LNCAP (cell line): ENCODE measurements at regions not wholly inside any gene's neighbourhood (a gene's known extent, or its start where the extent isn't known, plus 50 kb on each side); places are given as distances from the start of the nearest gene placed in this dataset.

ENCODE experiments used
- TF ChIP-seq, protein P1 (sequence below): fragments of 450-650 bp; IDR thresholded peaks from 2 replicates; pipeline ENCODE4 v1.5.1; 2017; ENCODE audit warnings: mild to moderate bottlenecking

DNA sequence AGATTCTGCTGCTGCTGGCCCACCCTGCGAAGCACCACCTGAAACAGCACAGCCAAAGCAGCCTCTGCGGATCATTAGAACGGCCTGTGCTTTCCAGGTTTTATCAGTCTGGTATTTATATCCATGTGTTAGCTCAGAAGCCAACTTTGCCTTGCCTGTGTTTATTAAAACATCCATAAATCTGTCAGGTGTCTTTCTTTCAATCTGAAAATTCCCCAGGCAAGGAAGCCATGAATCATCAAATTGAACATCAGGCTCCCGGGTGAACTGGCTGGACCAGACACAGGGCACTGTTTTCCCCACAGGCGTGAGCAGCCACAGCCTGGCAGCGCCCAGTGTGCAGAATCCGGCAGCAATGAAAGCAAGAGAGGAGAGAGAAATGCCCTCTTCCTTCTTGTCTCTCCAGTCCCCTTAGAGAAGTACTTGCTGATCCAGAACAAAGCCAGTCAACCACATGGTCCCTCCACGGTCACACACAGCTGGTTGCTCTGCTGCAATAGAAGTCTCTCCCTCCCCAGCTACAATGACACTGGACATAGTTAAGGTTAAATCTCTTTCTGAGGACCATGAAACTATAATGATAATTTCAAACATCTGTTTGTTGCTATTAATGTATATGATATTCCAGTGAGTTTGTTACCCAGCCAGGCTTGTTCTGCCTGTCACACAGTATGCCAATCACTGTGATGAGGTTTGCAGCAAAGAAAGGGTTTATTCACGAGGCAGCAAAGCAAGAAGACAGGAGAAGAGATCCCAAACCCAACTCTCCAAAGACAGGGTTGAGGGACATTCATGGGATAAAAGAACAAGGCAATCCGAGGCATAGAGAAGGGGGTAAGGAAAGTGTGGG, 212.1 kb upstream of the FMN2 start:
- TF ChIP-seq, protein P1, sequence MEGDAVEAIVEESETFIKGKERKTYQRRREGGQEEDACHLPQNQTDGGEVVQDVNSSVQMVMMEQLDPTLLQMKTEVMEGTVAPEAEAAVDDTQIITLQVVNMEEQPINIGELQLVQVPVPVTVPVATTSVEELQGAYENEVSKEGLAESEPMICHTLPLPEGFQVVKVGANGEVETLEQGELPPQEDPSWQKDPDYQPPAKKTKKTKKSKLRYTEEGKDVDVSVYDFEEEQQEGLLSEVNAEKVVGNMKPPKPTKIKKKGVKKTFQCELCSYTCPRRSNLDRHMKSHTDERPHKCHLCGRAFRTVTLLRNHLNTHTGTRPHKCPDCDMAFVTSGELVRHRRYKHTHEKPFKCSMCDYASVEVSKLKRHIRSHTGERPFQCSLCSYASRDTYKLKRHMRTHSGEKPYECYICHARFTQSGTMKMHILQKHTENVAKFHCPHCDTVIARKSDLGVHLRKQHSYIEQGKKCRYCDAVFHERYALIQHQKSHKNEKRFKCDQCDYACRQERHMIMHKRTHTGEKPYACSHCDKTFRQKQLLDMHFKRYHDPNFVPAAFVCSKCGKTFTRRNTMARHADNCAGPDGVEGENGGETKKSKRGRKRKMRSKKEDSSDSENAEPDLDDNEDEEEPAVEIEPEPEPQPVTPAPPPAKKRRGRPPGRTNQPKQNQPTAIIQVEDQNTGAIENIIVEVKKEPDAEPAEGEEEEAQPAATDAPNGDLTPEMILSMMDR = no peak

DNA sequence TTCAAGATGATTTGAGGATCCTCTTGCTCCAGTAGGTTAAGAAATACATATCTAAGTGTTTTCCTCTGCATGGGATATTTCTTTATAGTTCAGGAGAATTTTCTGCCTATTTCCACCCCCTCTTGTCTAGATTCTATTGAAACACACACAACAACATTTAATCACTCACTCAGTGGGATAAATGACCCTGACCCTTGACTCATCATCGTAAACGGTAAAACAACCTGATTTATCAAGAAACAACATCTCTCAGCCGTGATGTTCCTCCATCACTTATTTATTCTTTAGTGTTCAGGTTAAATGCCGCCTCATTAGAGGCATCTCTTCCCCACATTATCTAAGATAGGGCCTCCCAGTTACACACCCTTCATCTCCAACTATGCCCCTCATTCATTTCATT, 208.7 kb upstream of the FMN2 start:
- TF ChIP-seq, protein P1 = no peak

DNA sequence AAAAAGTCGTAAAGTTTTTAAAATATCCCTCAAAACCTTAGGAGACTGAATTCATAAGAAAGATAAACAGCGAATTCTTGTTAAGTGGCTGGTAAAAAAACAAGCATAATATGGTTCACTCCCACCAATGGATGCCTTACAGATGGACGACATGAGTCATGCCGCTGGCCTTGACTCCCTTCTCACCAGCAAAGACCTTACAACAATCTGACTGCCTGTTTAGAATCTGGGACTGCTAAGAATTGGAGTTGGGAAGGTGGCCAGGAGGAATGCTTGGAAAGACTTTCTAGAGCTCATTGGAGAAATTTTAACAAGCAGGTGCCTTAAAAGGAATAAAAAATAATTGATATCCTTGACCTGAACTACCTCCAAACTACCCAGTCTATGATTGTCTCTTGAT, 206.9 kb upstream of the FMN2 start:
- TF ChIP-seq, protein P1 = no peak

- TF ChIP-seq, protein P1 = no peak
Measured at GRCh38 chr1:239886266-239886665, 205.4 kb upstream of the FMN2 start.

DNA sequence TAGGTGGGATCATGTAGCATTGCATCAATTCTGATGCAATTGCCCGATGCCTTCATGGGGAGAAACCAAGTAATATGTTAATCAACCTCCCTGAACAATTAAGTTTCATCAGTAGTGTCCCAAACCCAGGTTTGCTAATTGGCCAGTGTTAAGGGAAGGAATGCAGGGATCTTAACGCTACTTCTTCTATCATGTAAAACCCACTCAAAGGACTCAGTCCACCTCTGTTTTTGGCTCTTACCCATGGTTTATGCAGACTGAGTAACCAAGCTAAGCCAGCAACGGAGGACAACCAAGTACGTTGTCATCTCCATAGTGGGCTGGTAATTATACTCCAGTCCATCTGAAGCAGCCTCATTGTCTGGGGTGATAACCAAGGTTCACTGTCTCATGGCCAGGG, 203.0 kb upstream of the FMN2 start:
- TF ChIP-seq, protein P1 = no peak

DNA sequence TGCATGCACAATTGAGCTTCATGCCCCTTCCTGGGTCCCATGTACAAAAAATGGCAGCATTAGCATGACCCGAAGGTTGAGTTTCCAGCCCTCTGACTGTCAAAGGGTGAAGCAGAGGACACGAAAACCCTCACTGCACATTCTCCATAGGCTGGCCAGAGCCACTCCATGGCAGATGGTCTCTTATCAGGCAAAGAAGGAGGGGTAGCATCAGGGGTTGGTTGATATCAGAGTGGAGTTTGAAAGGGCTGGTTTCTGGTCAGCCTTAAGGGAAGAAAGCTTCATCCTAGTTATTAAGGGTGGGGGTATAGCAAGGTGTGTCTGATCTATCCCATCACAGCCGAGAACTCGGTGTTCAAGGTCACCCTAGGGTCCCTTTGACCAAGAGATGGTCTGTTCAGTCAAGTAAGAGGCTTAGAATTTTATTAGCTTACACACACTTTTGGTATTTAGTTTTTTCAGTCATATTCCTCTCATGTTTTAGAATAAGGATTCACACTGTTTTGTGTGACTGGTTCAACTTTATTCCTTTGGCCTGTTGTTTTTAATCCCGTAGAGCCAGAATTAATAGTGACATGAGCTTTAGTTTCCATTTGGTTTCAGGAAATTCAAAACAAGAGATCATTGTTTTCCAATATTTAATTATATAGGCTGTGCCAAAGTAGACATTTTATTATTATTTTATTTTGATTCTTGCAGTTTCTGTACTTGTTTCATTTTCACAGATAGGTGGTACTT, 199.9 kb upstream of the FMN2 start:
- TF ChIP-seq, protein P1 = no peak

DNA sequence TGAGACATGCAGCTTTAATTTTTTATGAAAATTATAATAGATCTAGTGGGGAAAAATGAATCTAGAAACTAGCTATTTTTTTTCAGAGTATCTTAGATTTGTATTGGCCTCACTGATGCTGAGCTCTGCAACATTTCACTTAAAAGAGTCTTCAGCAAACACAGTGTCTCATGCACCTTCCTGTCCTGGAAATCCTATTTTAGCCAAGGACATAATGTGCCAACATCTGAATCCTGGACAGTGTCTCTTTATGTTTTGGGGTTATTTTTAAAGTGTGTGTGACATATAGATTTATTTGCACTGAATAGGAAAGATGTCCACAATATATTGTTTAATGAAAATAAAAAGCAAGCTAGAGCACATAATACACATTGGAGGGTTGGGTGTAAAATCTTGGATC, 199.1 kb upstream of the FMN2 start:
- TF ChIP-seq, protein P1 = no peak
